ENCODE measurements at regions not wholly inside any gene's neighbourhood (a gene's known extent, or its start where the extent isn't known, plus 50 kb on each side); places are given as distances from the start of the nearest gene placed in this dataset.

DNA sequence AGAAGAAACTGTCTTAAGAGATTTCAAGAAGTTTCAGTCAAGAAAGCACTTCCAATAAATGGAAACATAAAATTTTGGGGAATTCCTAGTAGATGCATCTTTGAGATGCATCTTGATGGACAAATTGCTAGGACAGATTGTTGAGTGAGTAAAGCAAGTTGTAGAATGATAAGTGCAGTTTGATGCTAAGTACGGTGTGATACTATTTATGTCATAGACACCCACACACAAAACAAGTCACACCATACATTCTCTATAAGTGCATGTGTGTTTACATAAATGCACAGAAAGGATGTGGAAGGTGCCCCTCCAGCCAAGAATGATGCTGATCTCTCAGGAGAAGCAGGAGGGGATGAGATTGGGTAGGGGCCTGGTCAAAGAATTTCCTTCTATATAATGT lies 375.7 kb downstream of the FOXO1 start:
- peaks cover 3% of the 10 kb centered on the region; the same call in 1 of the 3 replicates for H3K9me3 Mint-ChIP-seq
- peaks cover under 1% of the 10 kb centered on the region; the same call in 2 of the 3 replicates for H3K36me3 Mint-ChIP-seq (ENCODE audit: low read depth)
- Histone ChIP-seq H3K4me3 (no peak overlapping the region), H3K27me3 (ENCODE audit: insufficient read depth) (no peaks in the 10 kb centered on the region), H3K36me3 (ENCODE audit: insufficient read depth) (no peaks in the 10 kb centered on the region), H3K4me2 (no peak overlapping the region), H3F3A (replicated peaks; ENCODE audit: low read depth) (no peaks in the 10 kb centered on the region), H2AFZ (no peak overlapping the region), H3K79me2 (replicated peaks; ENCODE audit: insufficient read depth) (no peaks in the 10 kb centered on the region), H3K4me1 (ENCODE audit: insufficient read depth) (no peaks in the 10 kb centered on the region), H3K27ac (ENCODE audit: low read depth) (no peak overlapping the region), H4K20me1 (replicated peaks; ENCODE audit: insufficient read depth) (no peaks in the 10 kb centered on the region), H3K9me2 (ENCODE audit: insufficient read depth) (0 out of 2 replicates have a peak, but pooled peaks cover 10% of the 10 kb centered on the region)
- DNase-seq (ENCODE audit: low spot score) (no peak), ATAC-seq (no peak)
- no peak overlapping the region for H3K4me3 Mint-ChIP-seq
- no peak for TF ChIP-seq ZNF114 (CRISPR knock-in tag; IDR thresholded peaks at IDR 0.05)
- TF ChIP-seq, protein P1, sequence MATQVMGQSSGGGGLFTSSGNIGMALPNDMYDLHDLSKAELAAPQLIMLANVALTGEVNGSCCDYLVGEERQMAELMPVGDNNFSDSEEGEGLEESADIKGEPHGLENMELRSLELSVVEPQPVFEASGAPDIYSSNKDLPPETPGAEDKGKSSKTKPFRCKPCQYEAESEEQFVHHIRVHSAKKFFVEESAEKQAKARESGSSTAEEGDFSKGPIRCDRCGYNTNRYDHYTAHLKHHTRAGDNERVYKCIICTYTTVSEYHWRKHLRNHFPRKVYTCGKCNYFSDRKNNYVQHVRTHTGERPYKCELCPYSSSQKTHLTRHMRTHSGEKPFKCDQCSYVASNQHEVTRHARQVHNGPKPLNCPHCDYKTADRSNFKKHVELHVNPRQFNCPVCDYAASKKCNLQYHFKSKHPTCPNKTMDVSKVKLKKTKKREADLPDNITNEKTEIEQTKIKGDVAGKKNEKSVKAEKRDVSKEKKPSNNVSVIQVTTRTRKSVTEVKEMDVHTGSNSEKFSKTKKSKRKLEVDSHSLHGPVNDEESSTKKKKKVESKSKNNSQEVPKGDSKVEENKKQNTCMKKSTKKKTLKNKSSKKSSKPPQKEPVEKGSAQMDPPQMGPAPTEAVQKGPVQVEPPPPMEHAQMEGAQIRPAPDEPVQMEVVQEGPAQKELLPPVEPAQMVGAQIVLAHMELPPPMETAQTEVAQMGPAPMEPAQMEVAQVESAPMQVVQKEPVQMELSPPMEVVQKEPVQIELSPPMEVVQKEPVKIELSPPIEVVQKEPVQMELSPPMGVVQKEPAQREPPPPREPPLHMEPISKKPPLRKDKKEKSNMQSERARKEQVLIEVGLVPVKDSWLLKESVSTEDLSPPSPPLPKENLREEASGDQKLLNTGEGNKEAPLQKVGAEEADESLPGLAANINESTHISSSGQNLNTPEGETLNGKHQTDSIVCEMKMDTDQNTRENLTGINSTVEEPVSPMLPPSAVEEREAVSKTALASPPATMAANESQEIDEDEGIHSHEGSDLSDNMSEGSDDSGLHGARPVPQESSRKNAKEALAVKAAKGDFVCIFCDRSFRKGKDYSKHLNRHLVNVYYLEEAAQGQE (IDR thresholded peaks at IDR 0.05; ENCODE audit: unreplicated experiment), result no peak
- no peak for TF ChIP-seq JUNB (IDR thresholded peaks at IDR 0.05; ENCODE audit: unreplicated experiment)
- TF ChIP-seq NANOG (IDR thresholded peaks at IDR 0.05; ENCODE audit: borderline replicate concordance), result no peak
- no peaks in the 10 kb centered on the region for H3K4me1 Mint-ChIP-seq
- no peak overlapping the region for H3K27ac Mint-ChIP-seq
- no peaks in the 10 kb centered on the region for H3K27me3 Mint-ChIP-seq (ENCODE audit: insufficient read depth, low read depth, poor library complexity)

DNA sequence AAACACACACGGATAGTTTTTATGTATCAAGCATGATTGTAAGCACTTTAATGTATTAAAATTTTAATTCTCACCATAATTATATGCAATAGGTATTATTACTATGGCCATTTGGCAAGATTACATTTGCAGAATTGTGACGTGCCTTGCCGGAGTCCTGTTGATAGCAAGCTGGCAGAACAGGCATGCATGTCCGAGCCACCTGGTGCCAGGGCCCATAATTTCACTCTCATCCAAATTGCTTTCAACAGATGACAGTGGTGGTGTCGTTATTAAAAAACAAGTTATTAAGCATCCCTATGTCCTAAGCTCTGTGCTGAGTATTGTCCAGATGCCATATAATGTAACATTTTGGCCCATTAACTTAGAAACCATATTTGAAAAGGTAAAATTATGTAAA lies 374.3 kb downstream of the FOXO1 start:
- no peaks in the 10 kb centered on the region for H3K79me2 ChIP-seq (replicated peaks; ENCODE audit: insufficient read depth)
- Mint-ChIP-seq H3K4me1 (no peaks in the 10 kb centered on the region), H3K27ac (no peak overlapping the region), H3K4me3 (no peak overlapping the region), H3K36me3 (ENCODE audit: low read depth) (peaks cover 6% of the 10 kb centered on the region), H3K9me3 (peaks cover 14% of the 10 kb centered on the region), H3K27me3 (ENCODE audit: insufficient read depth, low read depth, poor library complexity) (no peaks in the 10 kb centered on the region)
- H4K20me1 ChIP-seq (replicated peaks; ENCODE audit: insufficient read depth), result no peaks in the 10 kb centered on the region
- H3F3A ChIP-seq (replicated peaks; ENCODE audit: low read depth), result no peaks in the 10 kb centered on the region
- no peak for ATAC-seq
- no peak overlapping the region for H3K27ac ChIP-seq (ENCODE audit: low read depth)
- TF ChIP-seq, protein P2, sequence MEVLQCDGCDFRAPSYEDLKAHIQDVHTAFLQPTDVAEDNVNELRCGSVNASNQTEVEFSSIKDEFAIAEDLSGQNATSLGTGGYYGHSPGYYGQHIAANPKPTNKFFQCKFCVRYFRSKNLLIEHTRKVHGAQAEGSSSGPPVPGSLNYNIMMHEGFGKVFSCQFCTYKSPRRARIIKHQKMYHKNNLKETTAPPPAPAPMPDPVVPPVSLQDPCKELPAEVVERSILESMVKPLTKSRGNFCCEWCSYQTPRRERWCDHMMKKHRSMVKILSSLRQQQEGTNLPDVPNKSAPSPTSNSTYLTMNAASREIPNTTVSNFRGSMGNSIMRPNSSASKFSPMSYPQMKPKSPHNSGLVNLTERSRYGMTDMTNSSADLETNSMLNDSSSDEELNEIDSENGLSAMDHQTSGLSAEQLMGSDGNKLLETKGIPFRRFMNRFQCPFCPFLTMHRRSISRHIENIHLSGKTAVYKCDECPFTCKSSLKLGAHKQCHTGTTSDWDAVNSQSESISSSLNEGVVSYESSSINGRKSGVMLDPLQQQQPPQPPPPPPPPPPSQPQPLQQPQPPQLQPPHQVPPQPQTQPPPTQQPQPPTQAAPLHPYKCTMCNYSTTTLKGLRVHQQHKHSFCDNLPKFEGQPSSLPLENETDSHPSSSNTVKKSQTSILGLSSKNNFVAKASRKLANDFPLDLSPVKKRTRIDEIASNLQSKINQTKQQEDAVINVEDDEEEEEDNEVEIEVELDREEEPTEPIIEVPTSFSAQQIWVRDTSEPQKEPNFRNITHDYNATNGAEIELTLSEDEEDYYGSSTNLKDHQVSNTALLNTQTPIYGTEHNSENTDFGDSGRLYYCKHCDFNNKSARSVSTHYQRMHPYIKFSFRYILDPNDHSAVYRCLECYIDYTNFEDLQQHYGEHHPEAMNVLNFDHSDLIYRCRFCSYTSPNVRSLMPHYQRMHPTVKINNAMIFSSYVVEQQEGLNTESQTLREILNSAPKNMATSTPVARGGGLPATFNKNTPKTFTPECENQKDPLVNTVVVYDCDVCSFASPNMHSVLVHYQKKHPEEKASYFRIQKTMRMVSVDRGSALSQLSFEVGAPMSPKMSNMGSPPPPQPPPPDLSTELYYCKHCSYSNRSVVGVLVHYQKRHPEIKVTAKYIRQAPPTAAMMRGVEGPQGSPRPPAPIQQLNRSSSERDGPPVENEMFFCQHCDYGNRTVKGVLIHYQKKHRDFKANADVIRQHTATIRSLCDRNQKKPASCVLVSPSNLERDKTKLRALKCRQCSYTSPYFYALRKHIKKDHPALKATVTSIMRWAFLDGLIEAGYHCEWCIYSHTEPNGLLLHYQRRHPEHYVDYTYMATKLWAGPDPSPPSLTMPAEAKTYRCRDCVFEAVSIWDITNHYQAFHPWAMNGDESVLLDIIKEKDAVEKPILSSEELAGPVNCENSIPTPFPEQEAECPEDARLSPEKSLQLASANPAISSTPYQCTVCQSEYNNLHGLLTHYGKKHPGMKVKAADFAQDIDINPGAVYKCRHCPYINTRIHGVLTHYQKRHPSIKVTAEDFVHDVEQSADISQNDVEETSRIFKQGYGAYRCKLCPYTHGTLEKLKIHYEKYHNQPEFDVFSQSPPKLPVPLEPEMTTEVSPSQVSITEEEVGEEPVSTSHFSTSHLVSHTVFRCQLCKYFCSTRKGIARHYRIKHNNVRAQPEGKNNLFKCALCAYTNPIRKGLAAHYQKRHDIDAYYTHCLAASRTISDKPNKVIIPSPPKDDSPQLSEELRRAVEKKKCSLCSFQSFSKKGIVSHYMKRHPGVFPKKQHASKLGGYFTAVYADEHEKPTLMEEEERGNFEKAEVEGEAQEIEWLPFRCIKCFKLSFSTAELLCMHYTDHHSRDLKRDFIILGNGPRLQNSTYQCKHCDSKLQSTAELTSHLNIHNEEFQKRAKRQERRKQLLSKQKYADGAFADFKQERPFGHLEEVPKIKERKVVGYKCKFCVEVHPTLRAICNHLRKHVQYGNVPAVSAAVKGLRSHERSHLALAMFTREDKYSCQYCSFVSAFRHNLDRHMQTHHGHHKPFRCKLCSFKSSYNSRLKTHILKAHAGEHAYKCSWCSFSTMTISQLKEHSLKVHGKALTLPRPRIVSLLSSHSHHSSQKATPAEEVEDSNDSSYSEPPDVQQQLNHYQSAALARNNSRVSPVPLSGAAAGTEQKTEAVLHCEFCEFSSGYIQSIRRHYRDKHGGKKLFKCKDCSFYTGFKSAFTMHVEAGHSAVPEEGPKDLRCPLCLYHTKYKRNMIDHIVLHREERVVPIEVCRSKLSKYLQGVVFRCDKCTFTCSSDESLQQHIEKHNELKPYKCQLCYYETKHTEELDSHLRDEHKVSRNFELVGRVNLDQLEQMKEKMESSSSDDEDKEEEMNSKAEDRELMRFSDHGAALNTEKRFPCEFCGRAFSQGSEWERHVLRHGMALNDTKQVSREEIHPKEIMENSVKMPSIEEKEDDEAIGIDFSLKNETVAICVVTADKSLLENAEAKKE (CRISPR knock-in tag; IDR thresholded peaks at IDR 0.05), result no peak
- TF ChIP-seq EZH2phosphoT487 (IDR thresholded peaks at IDR 0.05; ENCODE audit: unreplicated experiment), result no peak
- TF ChIP-seq NANOG (IDR thresholded peaks at IDR 0.05; ENCODE audit: borderline replicate concordance), result no peak
- TF ChIP-seq, protein P3, sequence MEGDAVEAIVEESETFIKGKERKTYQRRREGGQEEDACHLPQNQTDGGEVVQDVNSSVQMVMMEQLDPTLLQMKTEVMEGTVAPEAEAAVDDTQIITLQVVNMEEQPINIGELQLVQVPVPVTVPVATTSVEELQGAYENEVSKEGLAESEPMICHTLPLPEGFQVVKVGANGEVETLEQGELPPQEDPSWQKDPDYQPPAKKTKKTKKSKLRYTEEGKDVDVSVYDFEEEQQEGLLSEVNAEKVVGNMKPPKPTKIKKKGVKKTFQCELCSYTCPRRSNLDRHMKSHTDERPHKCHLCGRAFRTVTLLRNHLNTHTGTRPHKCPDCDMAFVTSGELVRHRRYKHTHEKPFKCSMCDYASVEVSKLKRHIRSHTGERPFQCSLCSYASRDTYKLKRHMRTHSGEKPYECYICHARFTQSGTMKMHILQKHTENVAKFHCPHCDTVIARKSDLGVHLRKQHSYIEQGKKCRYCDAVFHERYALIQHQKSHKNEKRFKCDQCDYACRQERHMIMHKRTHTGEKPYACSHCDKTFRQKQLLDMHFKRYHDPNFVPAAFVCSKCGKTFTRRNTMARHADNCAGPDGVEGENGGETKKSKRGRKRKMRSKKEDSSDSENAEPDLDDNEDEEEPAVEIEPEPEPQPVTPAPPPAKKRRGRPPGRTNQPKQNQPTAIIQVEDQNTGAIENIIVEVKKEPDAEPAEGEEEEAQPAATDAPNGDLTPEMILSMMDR (conservative IDR thresholded peaks at IDR 0.05; ENCODE audit: low read depth in 2 of 2), result no peak
- no peak for TF ChIP-seq POLR2AphosphoS5 (IDR thresholded peaks at IDR 0.05; ENCODE audit: low read depth)
- no peak for TF ChIP-seq CREB1 (CRISPR knock-in tag; IDR thresholded peaks at IDR 0.05; ENCODE audit: low read depth)
- TF ChIP-seq ZNF114 (CRISPR knock-in tag; IDR thresholded peaks at IDR 0.05), result no peak
- H3K4me3 ChIP-seq, result no peak overlapping the region
- H3K27me3 ChIP-seq (ENCODE audit: insufficient read depth), result no peaks in the 10 kb centered on the region
- no peak overlapping the region for H2AFZ ChIP-seq
- 0 out of 2 replicates have a peak, but pooled peaks cover 4% of the 10 kb centered on the region for H3K36me3 ChIP-seq (ENCODE audit: insufficient read depth)
- no peaks in the 10 kb centered on the region for H3K4me1 ChIP-seq (ENCODE audit: insufficient read depth)
- H3K9me2 ChIP-seq (ENCODE audit: insufficient read depth), result 0 out of 2 replicates have a peak, but pooled peaks cover 10% of the 10 kb centered on the region
- no peak overlapping the region for H3K4me2 ChIP-seq
- no peak for DNase-seq (ENCODE audit: low spot score)

Measured in GM23338 (cell line).